MM.1S (cell line): ENCODE measurements at regions not wholly inside any gene's neighbourhood (a gene's known extent, or its start where the extent isn't known, plus 50 kb on each side); places are given as distances from the start of the nearest gene placed in this dataset.

Experiments
- DNase-seq: peaks from one replicate; pipeline ENCODE4 v3.0.0-alpha.2; 2015
- H2AFZ ChIP-seq: fragments of 300-600 bp; sonication (generic); 2 replicates; pipeline ENCODE4 v1.6.0; 2016; ENCODE audit warnings: antibody characterized with exemption, low read length
- H3F3A ChIP-seq: fragments of 300-600 bp; sonication (generic); 2 replicates; pipeline ENCODE4 v1.6.1; 2016; ENCODE audit warnings: mild to moderate bottlenecking, antibody characterized with exemption, low read length, moderate library complexity, mixed read lengths; ENCODE audit not compliant: insufficient read depth
- H3K27ac ChIP-seq: fragments of 300-600 bp; sonication (generic); 2 replicates; pipeline ENCODE4 v1.5.1; 2016; ENCODE audit warnings: mild to moderate bottlenecking, low read length
- H3K27me3 ChIP-seq: fragments of 300-600 bp; sonication (generic); replicated peaks from 2 replicates; pipeline ENCODE4 v1.6.0; 2016; ENCODE audit warnings: low read length; ENCODE audit not compliant: insufficient read depth
- H3K36me3 ChIP-seq: fragments of 300-600 bp; sonication (generic); replicated peaks from 2 replicates; pipeline ENCODE4 v1.6.1; 2016; ENCODE audit warnings: mild to moderate bottlenecking, low read length, mixed read lengths; ENCODE audit not compliant: insufficient read depth
- H3K4me1 ChIP-seq: fragments of 300-600 bp; sonication (generic); 2 replicates; pipeline ENCODE4 v1.6.1; 2016; ENCODE audit warnings: low read length, mixed read lengths
- H3K4me2 ChIP-seq: fragments of 300-600 bp; sonication (generic); 2 replicates; pipeline ENCODE4 v1.6.0; 2016; ENCODE audit warnings: low read depth, low read length
- H3K4me3 ChIP-seq: fragments of 300-600 bp; sonication (generic); 2 replicates; pipeline ENCODE4 v1.5.1; 2016; ENCODE audit warnings: low read length, mixed read lengths
- H3K79me2 ChIP-seq: fragments of 300-600 bp; sonication (generic); 2 replicates; pipeline ENCODE4 v1.6.1; 2016; ENCODE audit warnings: mixed run types, low read length, mixed read lengths
- H3K9ac ChIP-seq: fragments of 300-600 bp; sonication (generic); 2 replicates; pipeline ENCODE4 v1.6.1; 2016; ENCODE audit warnings: low read length, mixed read lengths
- H3K9me2 ChIP-seq: fragments of 300-600 bp; sonication (generic); replicated peaks from 2 replicates; pipeline ENCODE4 v1.6.1; 2016; ENCODE audit warnings: mild to moderate bottlenecking, low read length, mixed read lengths; ENCODE audit not compliant: insufficient read depth
- H3K9me3 ChIP-seq: fragments of 300-600 bp; sonication (generic); replicated peaks from 2 replicates; pipeline ENCODE4 v1.6.1; 2016; ENCODE audit warnings: mild to moderate bottlenecking, low read length, mixed read lengths; ENCODE audit not compliant: insufficient read depth
- H4K20me1 ChIP-seq: fragments of 300-600 bp; sonication (generic); 2 replicates; pipeline ENCODE4 v1.6.1; 2016; ENCODE audit warnings: mild to moderate bottlenecking, low read length, moderate library complexity, mixed read lengths; ENCODE audit not compliant: insufficient read depth
- EZH2 ChIP-seq: fragments of 300-600 bp; sonication (generic); optimal IDR thresholded peaks from 2 replicates; pipeline ENCODE3; 2017; ENCODE audit warnings: low read depth, mild to moderate bottlenecking, antibody characterized with exemption, low read length, mixed read lengths
- EZH2phosphoT487 ChIP-seq: fragments of 300-600 bp; sonication (generic); IDR thresholded peaks from 2 replicates; pipeline ENCODE4 v1.6.1; 2018; ENCODE audit warnings: antibody characterized with exemption, low read length
- TF ChIP-seq, protein P1 (sequence below): fragments of 300-600 bp; sonication (generic); IDR thresholded peaks from 2 replicates; pipeline ENCODE4 v1.5.1; 2016; ENCODE audit warnings: antibody characterized with exemption, low read length, mixed read lengths

DNA sequence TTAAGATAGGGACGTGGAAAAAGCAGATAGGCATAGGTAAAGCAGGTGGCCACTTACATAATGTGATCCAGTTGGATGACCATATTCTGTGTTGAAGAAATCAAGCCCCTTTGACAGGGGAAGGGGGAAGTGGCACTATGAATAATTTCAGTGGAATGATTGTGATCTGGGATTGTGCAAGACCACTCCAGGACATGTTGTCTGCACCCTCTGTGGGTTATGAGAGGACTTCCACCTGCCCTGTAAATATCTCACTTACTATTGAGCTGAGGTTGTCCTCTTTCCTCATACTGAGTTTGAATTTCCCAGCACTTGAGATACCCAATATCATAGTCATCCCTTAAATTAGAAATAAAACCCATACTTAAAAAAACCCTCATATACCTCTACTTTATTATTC is 220.7 kb downstream of the IRS1 start:
- Histone ChIP-seq H3K9ac (no peak overlapping the region), H3K27me3 (no peaks in the 10 kb centered on the region), H3K9me2 (no peaks in the 10 kb centered on the region), H3K27ac (no peak overlapping the region), H3K9me3 (no peaks in the 10 kb centered on the region), H3K4me2 (no peak overlapping the region), H3K79me2 (no peaks in the 10 kb centered on the region), H3K4me1 (no peaks in the 10 kb centered on the region), H3K4me3 (no peak overlapping the region), H3F3A (no peaks in the 10 kb centered on the region), H3K36me3 (no peaks in the 10 kb centered on the region), H2AFZ (no peak overlapping the region), H4K20me1 (no peaks in the 10 kb centered on the region)
- TF ChIP-seq, protein P1, sequence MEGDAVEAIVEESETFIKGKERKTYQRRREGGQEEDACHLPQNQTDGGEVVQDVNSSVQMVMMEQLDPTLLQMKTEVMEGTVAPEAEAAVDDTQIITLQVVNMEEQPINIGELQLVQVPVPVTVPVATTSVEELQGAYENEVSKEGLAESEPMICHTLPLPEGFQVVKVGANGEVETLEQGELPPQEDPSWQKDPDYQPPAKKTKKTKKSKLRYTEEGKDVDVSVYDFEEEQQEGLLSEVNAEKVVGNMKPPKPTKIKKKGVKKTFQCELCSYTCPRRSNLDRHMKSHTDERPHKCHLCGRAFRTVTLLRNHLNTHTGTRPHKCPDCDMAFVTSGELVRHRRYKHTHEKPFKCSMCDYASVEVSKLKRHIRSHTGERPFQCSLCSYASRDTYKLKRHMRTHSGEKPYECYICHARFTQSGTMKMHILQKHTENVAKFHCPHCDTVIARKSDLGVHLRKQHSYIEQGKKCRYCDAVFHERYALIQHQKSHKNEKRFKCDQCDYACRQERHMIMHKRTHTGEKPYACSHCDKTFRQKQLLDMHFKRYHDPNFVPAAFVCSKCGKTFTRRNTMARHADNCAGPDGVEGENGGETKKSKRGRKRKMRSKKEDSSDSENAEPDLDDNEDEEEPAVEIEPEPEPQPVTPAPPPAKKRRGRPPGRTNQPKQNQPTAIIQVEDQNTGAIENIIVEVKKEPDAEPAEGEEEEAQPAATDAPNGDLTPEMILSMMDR: no peak
- no peak for TF ChIP-seq EZH2
- TF ChIP-seq EZH2phosphoT487: no peak
- no peak for DNase-seq

- Histone ChIP-seq H3K79me2 (no peaks in the 10 kb centered on the region), H3K27ac (no peak overlapping the region), H3F3A (no peaks in the 10 kb centered on the region), H3K4me1 (no peaks in the 10 kb centered on the region), H3K9me3 (no peaks in the 10 kb centered on the region), H3K36me3 (no peaks in the 10 kb centered on the region), H4K20me1 (no peaks in the 10 kb centered on the region), H3K4me3 (no peak overlapping the region), H3K27me3 (no peaks in the 10 kb centered on the region), H2AFZ (no peak overlapping the region), H3K9ac (no peak overlapping the region), H3K9me2 (no peaks in the 10 kb centered on the region), H3K4me2 (no peak overlapping the region)
- no peak for DNase-seq
- TF ChIP-seq, protein P1: no peak
- TF ChIP-seq EZH2 (no peak), EZH2phosphoT487 (no peak)
Observed at GRCh38 chr2:226578373-226578772, 221.2 kb downstream of the IRS1 start.

GRCh38 chr2:226575928-226576327 is 223.7 kb downstream of the IRS1 start:
- Histone ChIP-seq H4K20me1 (no peaks in the 10 kb centered on the region), H3K4me3 (no peak overlapping the region), H3K9ac (no peak overlapping the region), H3K4me2 (no peak overlapping the region), H3K27ac (no peak overlapping the region), H3F3A (no peaks in the 10 kb centered on the region), H3K9me2 (no peaks in the 10 kb centered on the region), H3K9me3 (no peaks in the 10 kb centered on the region), H3K36me3 (no peaks in the 10 kb centered on the region), H3K4me1 (no peaks in the 10 kb centered on the region), H3K27me3 (no peaks in the 10 kb centered on the region), H3K79me2 (no peaks in the 10 kb centered on the region), H2AFZ (no peak overlapping the region)
- TF ChIP-seq EZH2phosphoT487 (no peak), EZH2 (no peak)
- TF ChIP-seq, protein P1: no peak
- DNase-seq: no peak
